Lower leg skin (tissue), 4 donors: ENCODE measurements at regions not wholly inside any gene's neighbourhood (a gene's known extent, or its start where the extent isn't known, plus 50 kb on each side); places are given as distances from the start of the nearest gene placed in this dataset.
A peak's percentile ranks its signal among the peaks of the same experiment; 100 is the strongest.

Source experiments
- DNase-seq, 2 donors: peaks; one replicate each; pipeline ENCODE4 v3.0.0-alpha.2; 2019; ENCODE audit warnings: low spot score in 2 of 2
- H3K4me3 ChIP-seq: fragments of 200-600 bp; sonication (generic); 2 replicates; pipeline ENCODE4 v1.5.1; 2017; ENCODE audit warnings: mild to moderate bottlenecking, low read depth; ENCODE audit not compliant: poor library complexity, severe bottlenecking
- CTCF ChIP-seq, 3 donors: fragments of 450-650 bp; IDR thresholded peaks; one replicate each; pipeline ENCODE4 v1.5.1; 2016; ENCODE audit warnings: antibody characterized with exemption in 3 of 3, mild to moderate bottlenecking in 3 of 3, moderate library complexity in 2 of 3
- POLR2A ChIP-seq, 2 donors: fragments of 450-650 bp; IDR thresholded peaks; one replicate each; pipeline ENCODE4 v1.6.1; 2016 to 2017; ENCODE audit warnings: antibody characterized with exemption in 2 of 2, mild to moderate bottlenecking in 1 of 2, moderate library complexity in 1 of 2
- WGBS, 2 donors: methylation state at CpG; one replicate each; pipeline ENCODE4 v1.1.5; 2018; 5-methylcytosine and 5-hydroxymethylcytosine counted together
- intact Hi-C: fragments of 100-400 bp; cut with DNase I; formaldehyde crosslinking; loops from one replicate; pipeline ENCODE4 v1.15.0; 2023; ENCODE audit warnings: low total_unique reads

GRCh38 chr11:116605543-116606459, 167.0 kb downstream of the BUD13 start:
- 30 to 38% methylated on average over 6 of the region's 6 CpGs for WGBS, 2 donors
- intact Hi-C loops = no loop called here
- H3K4me3 ChIP-seq = no peak overlapping the region
- DNase-seq = peak in 1 of 2 donors; percentile 76
- no peak for TF ChIP-seq POLR2A (IDR thresholded peaks at IDR 0.05)
- no peak for TF ChIP-seq CTCF (IDR thresholded peaks at IDR 0.05)

GRCh38 chr11:116603728-116604323, 169.0 kb downstream of the BUD13 start:
- intact Hi-C loops = no loop called here

GRCh38 chr11:116602637-116602942, 170.2 kb downstream of the BUD13 start:
- 72 to 80% methylated on average over 3 of the region's 3 CpGs for WGBS, 2 donors
- intact Hi-C loops = no loop called here

More at GRCh38 chr11:116603728-116604323, 169.0 kb downstream of the BUD13 start:
- H3K4me3 ChIP-seq = no peak overlapping the region
- no peak for TF ChIP-seq CTCF (IDR thresholded peaks at IDR 0.05)
- TF ChIP-seq POLR2A (IDR thresholded peaks at IDR 0.05) = no peak
- peak in 1 of 2 donors; percentile 60 for DNase-seq
- WGBS, 2 donors = 83 to 88% methylated on average over 15 of the region's 15 CpGs

GRCh38 chr11:116601814-116602636, 170.8 kb downstream of the BUD13 start:
- intact Hi-C loops = no loop called here
- TF ChIP-seq POLR2A (IDR thresholded peaks at IDR 0.05) = no peak
- TF ChIP-seq CTCF (IDR thresholded peaks at IDR 0.05) = no peak
- DNase-seq = peak in 1 of 2 donors; percentile 50
- H3K4me3 ChIP-seq = no peak overlapping the region
- WGBS, 2 donors = 68 to 70% methylated on average over 11 of the region's 11 CpGs

More at GRCh38 chr11:116602637-116602942, 170.2 kb downstream of the BUD13 start:
- peak in 1 of 2 donors; percentile 15 for DNase-seq
- TF ChIP-seq POLR2A (IDR thresholded peaks at IDR 0.05) (no peak), CTCF (IDR thresholded peaks at IDR 0.05) (no peak)
- no peak overlapping the region for H3K4me3 ChIP-seq

GRCh38 chr11:116600930-116601329, 171.9 kb downstream of the BUD13 start:
- TF ChIP-seq POLR2A (IDR thresholded peaks at IDR 0.05) (no peak), CTCF (IDR thresholded peaks at IDR 0.05) (no peak)
- 77 to 80% methylated on average over 4 of the region's 4 CpGs for WGBS, 2 donors
- intact Hi-C loops = no loop called here
- DNase-seq = peak in 1 of 2 donors; percentile 52
- no peak overlapping the region for H3K4me3 ChIP-seq
